GM18868 (cell line): ENCODE measurements at regions not wholly inside any gene's neighbourhood (a gene's known extent, or its start where the extent isn't known, plus 50 kb on each side); places are given as distances from the start of the nearest gene placed in this dataset.

Experiments used
- ATAC-seq: cut with Tn5 transposase; IDR thresholded peaks from one replicate; pipeline ENCODE4 v1.9.1; 2021; ENCODE audit warnings: mild to moderate bottlenecking, moderate library complexity; ENCODE audit not compliant: unreplicated experiment

DNA sequence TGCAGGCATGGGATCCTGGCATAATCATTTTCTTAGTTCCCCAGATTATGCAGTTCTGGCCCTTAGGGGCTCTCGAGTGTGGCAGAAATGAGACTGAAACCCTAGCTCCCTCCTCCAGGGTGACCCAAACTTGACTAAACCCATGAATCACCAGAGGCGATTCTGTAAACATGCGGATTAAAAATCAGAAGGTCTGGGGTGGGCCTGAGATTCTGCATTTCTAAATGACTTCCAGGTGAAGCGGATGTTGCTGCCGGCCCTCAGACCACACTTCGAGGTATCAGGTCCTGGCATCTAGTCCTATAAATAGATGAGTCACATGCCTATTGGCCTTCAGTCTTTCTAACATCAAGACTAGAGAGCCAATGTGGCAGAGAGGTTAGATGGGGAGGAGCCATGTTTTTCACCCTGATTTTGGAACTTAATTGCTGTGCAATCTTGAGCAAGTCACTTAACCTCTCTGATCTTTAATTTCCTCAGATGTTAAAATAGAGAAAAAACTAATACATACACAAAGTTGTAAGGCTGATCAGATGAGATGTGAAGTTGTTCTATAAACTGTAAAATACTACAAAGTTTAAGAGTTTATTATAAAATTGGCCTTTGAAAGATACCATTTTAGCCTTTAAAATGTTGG, 431.2 kb downstream of the FOXO1 start:
- no peak for ATAC-seq

DNA sequence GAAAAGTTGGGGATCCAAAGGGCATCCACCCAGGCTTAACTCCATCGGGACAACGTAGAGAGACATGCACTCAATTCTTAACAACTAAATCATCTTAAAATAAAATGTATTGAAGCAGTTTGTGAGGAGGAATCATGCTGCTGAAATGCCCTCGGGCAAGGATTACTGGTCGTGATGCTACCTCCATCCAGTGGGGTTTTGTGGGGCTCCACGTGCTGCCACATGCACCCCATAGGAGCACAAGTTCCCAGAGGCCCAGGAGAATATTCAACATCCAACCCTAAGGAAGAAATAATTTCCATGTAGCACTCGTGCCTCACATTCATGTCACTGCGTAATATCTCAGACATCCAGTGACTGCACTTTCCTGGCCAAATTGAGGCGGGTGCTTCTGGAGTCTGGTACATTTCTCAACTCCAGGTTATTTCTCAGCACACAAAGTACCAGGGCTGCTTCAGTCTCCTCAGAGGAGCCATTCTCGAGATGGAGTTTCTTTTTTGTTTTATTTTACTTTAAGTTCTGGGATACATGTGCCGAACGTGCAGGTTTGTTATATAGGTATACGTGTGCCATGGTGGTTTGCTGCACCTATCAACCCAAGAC, 429.8 kb downstream of the FOXO1 start:
- ATAC-seq: no peak

DNA sequence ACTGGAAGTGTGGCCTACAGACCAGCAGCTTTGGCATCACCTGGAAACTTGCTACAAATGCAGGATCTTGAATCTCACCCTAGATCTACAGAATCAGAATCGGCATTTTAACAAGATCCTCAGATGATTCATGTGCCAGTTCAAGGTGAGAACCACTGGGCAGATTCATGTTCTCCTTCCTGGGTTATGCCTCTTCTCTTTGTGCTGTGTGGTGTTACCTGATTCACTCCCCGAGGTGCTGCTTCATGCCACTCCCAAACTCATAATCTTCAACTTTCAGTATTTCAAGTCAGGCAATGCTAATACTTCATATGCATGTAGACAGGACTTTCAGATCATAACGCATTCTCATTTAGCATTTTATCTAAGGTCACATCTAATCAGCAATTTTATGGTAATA, 427.7 kb downstream of the FOXO1 start:
- no peak for ATAC-seq

DNA sequence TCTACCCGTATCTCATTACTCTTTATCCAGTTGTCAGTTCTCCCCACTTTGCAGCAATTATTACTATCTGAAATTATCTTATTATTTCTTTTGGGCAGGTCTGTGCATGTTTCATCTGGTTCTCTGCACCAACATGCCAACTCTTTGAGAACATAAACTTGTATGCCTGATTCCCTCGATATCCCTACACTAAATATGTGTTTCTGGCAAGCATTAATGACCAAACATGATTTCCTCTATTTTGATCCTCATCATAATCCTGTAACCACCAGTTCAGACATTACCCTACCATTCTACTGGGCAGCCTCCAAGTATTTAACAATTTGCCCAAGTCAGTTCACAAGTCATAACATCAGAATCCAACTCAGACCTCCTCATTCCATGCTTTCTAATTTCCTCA, 426.1 kb downstream of the FOXO1 start:
- no peak for ATAC-seq

DNA sequence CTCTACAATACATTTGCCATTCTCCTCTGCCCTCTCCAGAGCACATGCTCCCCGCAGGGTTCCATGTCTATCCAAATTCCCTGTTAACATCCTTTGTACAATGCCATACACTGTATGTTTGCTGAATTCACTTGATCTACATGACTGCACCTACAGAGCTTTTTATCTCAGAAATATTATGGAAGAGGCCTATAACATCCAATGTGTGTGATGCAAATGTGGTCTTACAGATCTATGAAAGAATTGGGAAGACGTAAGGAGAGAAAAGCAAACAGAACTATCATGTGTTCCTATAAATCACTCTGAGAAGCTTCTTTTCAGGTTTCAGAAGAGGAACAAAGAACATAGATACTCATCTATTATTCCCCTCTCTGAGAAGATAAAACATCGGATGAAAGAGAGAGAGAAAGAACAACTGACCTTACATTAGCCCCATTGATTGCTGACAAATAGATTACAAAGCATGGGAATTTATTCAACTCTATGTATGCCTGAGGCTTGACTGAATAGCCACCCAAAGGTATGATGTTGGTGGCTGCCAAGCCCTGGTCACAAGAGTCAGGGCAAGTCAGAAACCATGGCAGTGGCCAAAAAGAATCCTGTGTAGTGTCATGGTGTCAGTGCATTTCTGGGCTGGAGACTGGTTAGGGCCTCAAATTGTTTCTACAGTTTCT, 425.2 kb downstream of the FOXO1 start:
- no peak for ATAC-seq

DNA sequence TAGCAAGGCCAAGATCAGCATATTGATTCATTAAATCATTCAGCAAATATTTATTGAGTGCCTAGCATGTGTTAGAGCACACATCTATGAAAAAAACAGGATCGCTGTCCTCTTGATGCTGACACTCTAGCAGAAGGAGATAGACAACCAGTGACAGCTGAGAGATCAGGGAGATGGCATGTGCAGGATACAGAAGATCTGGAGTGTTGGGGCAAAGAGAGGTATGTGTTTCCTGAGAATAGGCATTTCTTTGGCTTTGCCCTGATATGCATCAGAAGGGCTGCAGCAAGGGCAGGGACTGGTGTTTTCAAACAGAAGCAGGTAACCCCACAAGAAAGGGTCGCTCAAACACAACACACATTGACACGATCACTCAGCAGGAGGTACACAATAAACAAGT, 423.4 kb downstream of the FOXO1 start:
- ATAC-seq: no peak

DNA sequence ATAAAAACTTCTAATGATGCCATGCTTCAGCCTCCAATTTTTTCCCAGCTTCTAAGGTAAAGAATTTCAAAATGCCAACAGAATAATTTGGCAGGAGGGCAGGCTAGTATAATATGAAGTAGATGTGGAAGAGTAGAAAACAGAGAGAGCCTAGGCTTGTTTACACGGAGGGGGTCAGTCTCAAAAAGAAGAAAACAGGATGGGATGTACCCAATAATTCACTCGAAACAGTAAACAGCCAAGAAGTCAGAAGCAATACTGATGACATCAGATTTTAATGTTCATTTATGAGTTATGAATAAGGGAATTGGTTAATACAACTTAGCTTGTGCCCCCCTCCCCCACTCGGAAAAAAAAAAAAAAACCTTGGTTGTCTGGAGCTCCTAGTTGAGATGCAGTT, 422.5 kb downstream of the FOXO1 start:
- ATAC-seq: no peak

DNA sequence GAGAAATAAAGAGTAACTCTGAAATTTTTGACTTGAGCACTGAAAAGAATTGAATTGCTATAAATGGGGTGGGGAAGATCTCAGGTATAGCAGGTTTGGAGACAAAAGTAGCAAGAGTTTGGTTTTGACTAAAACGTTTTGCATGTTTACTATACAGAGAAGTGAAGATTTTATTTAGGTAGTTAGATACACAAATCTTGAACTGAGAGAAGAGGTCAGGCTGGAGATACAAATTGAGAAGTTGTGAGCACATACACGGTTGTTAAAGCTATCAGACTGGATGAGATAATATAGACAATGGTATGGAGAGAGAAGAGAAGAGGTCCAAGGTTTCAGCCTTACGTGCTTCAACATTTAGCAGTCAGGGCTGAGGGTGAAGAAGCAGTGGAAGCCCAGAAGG, 420.9 kb downstream of the FOXO1 start:
- ATAC-seq: no peak

DNA sequence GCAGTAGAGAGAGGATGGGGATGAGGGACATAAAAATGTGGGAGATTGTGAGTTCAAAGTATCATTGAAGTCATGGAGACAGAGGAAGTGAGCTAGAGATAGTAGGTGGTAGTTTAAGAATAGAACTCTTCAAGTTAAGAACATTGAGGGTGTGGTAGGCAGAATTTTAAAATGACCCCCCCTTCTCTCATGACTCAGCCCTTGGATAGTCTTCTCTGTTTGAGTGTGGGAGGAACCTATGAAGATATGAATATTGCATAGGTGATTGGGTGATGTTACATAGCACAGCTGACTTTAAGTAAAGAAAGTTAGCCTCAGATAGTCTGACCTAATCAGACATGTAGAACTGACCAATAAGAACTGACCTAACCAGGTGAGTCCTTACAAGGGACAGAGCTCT, 418.6 kb downstream of the FOXO1 start:
- ATAC-seq: no peak

DNA sequence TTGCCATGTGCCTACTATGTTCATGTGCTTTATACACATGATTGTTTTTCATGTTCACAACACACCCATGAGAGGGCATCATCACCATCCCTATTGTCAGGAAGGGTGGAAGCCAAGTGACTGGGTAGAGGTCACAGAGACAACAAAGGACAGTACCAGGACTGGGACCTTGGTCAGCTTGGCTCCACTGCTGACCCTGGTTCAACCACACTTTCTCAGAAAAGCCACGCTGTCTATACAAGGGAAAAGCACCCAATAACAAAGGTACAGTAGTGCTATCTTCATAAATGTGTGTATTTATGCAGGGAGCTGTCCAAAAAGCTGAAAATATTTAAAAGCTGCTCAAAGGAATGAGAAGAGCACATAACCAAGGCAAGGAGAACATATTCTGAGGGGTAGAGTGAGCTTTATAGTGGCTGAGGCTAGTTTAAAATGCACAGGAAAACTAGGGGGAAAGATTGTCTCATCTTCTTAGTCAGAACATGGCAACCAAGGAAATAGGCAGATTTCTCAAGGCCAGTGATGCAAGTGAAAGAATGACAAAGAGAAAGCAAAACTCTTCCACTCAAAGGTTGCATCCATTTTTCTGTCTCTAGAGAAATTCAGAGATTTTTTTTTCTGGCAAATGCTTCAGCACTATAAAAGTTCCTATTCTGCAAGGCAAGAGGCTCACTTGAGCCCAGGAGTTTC, 415.0 kb downstream of the FOXO1 start:
- peak; percentile 51 for ATAC-seq

DNA sequence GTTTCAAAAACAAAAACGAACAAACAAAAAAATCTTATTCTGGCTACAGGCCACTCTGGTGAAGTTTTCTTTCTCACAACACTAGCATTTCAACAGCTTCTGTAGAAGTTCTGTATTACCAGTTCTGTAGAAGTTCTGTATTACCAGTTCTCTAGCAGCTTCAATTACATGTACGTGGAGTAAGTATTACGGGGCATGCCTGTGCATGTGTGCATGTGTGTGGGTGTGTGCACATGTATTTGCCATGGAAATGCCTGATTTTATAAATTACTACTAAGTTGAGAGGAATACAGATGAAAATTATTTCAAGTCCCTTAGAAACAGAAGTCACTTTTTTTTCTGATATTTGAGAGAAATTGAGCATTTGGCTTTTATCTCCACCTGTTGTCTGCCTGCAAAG, 414.2 kb downstream of the FOXO1 start:
- no peak for ATAC-seq

DNA sequence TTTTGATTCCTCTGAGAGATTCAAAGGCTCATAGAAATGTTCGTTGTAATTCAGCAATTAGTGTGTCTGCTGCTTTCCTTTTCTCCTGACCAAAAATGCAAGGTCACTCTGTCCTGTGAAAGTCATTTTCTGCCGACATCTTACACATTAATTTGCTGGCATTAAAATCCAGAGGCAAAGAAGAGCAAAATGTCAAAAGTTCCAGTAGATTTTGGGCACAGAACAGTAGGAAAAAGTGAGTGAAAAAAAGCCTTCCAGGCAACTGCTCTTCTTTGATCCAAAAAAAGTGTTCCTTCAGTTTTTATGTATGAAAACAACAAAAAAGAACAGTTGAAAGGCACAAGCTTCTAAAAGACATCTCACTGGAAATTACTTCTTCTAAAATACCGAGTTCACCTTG, 413.8 kb downstream of the FOXO1 start:
- no peak for ATAC-seq

DNA sequence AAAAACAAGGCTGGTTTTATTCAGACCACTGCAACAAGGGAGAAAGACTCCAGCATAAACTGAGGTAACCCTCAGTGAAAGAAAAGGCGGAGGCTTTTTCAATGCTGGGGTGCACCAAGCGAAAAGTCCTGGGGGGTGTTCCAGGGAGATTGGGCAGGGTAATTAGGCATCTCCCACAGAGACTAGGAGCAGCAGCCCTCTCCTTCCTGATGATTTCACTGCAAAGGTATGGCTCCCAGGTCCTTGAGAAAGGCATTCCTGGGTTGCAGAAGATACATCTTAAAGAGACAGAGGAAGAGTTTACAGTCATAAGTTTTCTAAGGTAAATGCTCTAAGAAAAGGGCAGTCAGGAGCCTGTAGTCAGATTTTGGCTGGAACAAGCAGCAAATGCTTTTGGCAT, 412.0 kb downstream of the FOXO1 start:
- ATAC-seq: no peak

DNA sequence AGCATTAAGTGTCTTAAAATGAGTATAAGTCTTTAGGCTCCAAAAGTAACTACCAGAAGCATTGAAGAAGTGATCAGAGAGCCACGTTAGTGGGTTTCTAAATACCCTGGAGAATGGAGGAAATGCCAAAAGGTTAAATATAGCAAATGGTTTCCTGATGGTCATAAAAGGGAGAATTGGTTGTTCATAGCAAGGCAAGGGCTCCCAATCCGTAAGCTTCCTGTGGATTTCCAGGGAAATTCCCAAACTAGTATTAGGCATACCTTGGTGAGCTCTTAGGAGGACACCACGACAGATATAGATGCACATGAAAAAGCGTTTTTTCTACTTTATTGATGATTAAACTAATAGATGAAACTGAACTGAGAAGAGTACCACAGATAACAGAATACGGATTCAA, 410.9 kb downstream of the FOXO1 start:
- ATAC-seq: no peak

DNA sequence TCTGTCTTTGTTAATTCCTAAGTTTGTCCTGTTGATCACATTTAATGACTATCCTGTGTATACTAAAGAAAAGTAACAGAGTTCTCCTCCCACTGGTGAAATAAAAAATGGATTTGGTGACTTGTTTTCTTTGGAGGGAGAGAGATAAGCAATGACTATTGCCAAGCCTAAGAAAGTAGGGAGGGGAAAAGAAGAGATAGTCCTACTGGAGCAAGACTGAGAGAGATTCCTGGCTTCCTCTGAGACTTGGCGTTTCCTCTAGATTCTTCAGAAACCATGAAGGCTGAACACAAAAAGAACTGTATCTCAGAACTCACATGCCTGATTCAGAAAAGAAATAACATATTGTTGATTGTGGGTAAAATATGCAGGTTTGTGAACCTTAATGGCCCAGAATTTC, 406.5 kb downstream of the FOXO1 start:
- no peak for ATAC-seq

DNA sequence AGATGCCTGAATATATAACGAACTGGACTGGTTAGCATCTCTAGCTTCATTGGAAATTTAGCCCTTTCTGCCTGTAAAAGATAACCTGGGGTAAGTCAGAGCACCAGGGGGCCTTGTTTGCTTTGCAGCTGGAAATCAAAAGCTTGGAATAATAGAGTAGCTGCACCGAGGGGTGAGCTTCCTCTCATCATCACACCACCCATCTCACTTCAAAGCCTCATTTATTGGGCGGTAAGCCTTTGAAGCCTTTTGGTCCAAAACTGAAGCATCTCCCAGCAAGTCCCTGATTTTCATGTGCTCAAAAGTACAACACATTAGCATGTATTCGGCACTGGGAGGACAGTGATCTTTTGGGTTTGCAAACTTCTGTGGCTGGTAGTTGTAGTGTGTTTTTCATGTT, 405.1 kb downstream of the FOXO1 start:
- ATAC-seq: no peak

DNA sequence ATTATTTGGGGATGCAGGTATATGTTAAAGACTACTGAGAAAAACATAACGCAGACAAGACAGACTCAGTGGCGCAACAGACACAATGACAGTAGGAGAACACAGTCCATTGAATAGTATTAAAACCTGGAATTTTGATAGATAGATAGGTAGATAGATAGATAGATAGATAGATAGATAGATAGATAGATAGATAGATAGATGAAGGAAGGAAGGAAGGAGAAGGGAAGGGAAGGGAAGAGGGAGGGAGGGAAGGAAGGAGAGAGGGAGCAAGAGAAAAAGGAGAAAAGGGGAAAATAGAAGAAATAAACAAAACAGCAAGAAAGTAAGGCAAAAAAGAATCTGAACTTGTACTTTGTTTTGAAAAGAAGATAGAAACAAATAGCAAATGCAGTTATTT, 404.5 kb downstream of the FOXO1 start:
- ATAC-seq: no peak

DNA sequence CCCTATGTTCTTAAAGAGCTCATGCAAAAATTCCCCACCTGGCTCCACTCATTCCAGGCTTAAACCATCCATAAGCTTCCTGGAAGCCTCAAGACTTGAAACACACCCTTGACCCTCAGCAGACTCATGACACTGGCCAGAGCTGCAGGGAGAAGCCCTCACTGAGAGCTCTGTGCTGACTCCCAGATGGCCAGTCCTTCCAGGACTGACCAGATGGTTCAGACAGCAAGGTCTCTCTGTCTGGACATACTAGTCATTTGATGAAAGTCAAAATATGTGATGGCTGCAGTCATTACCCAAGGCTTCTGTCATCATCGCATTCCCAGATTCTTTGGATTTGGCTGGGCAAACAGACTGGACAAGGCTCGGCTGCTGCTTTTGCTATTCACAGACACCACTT, 397.4 kb downstream of the FOXO1 start:
- ATAC-seq: no peak

DNA sequence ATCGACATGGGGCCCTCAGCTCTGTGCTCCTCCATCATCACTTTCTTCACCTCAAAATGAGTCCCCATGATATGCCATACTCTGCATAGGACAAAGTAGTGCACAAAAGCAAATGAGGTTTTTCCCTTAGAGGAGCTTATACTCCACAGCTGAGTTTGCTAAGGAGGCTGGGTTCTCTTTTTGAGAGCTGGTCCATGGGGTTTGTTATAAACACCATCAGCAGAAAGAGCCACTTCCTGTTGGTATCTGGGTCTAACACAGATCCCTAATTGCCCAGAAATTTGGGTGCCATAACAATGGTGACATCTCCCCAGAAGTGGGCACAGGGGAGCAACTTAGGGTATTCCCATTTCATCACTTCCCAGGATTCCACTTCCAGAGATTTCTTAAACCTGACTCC, 395.7 kb downstream of the FOXO1 start:
- ATAC-seq: no peak

DNA sequence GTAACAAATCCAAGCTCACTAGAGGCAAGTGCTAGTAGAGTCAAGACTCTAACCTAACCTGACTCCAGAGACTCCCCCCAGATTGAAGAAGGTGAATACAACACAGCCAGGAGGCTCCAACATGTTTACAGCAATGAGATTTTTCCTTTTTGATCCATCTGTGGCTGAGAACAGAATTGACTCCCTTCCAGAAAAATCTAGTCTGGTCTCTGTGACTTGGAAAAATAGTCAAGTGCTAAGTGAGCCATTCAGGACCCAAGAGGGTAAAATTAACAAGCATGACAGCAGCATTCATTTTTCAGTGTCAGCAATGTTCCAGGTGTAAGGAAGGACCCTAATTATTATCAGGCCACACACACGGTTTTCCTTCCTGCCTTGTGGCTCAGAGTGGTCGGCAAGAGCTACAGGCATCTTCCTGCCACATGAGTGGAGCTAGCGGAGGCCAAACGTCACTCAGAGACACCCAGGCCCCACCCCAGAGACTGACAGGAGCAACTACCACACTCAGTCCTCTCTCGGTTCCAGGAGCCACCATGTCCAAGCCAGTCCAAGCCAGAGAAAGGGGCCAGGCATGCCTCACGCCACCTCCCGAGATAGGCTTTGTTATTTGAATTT, 395.1 kb downstream of the FOXO1 start:
- ATAC-seq: no peak

DNA sequence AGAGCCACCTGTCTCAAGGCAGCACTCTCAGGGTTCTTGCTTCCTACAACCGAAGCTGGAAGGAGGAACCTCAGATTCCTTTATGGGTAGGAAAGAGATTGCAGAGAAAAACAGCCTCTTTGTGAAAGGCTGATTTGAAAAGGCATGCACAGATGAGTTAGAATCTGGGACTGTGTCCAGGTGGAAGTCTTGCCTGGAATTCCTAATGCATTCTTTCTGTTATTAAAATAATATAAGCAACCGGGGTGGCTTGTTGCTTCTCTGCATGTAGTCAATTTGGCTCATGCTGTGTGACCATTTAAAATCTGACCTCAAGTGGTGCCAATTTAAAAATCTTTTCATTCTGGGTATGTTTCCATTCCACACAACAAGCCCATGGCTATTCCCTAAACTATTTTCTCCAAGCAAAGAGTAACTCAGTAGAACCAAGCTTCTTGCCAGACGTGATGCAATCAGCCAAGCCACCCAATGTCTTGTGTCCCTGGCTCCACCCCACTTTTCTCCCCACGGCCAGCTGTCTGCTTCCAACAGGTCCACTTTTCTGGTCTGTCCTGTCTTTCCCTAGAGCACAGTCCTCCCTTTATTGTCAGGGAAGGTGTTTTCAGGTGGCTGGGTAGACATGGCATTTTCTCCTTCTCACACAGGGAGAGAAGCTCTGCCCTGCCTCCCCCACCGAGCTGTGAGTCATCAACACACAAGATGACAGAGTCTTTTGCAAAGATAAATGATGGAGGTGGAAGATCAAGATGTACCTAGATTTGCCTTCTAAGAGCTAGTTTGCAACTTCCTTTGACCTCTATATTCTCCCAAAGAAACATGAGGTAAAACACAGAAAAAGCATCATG, 394.3 kb downstream of the FOXO1 start:
- ATAC-seq: no peak
